ENCODE measurements at regions not wholly inside any gene's neighbourhood (a gene's known extent, or its start where the extent isn't known, plus 50 kb on each side); places are given as distances from the start of the nearest gene placed in this dataset.
"Not testable (repeated sequence)": the region's sequence is repeated elsewhere in the genome, so short reads cannot be mapped to it uniquely, and the experiment has no call there.

- Histone ChIP-seq H3K9me3 (no peaks in the 10 kb centered on the region), H3K4me3 (no peak overlapping the region), H3K27me3 (no peaks in the 10 kb centered on the region), H3K36me3 (no peaks in the 10 kb centered on the region), H3K27ac (no peak overlapping the region), H3K4me1 (no peaks in the 10 kb centered on the region)
- no peak for DNase-seq
- intact Hi-C loops (cut with DNase I) = no loop called here
- TF ChIP-seq POLR2A (IDR thresholded peaks at IDR 0.05) (no peak), POLR2AphosphoS5 (IDR thresholded peaks at IDR 0.05) (no peak), CTCF (IDR thresholded peaks at IDR 0.05) (no peak), EP300 (IDR thresholded peaks at IDR 0.05) (no peak)
- 80 to 82% methylated on average over 4 of the region's 4 CpGs for WGBS, 2 donors
Measured at GRCh38 chr5:120108586-120109248, 355.4 kb upstream of the PRR16 start.

- TF ChIP-seq POLR2A (IDR thresholded peaks at IDR 0.05) (no peak), CTCF (IDR thresholded peaks at IDR 0.05) (no peak), EP300 (IDR thresholded peaks at IDR 0.05) (no peak), POLR2AphosphoS5 (IDR thresholded peaks at IDR 0.05) (no peak)
- H3K4me3 ChIP-seq = no peak overlapping the region
- H3K9me3 ChIP-seq = no peaks in the 10 kb centered on the region
- no peak overlapping the region for H3K27ac ChIP-seq
- no peaks in the 10 kb centered on the region for H3K36me3 ChIP-seq
- no peaks in the 10 kb centered on the region for H3K27me3 ChIP-seq
- H3K4me1 ChIP-seq = no peaks in the 10 kb centered on the region
- DNase-seq = no peak
- intact Hi-C loops (cut with DNase I) = no loop called here
Measured at GRCh38 chr5:120122703-120123102, 341.4 kb upstream of the PRR16 start.

GRCh38 chr5:120124031-120124430 lies 340.1 kb upstream of the PRR16 start:
- intact Hi-C loops (cut with DNase I) = no loop called here
- 9 to 45% methylated on average over 1 of the region's 1 CpG for WGBS, 2 donors

GRCh38 chr5:120124961-120125360 lies 339.1 kb upstream of the PRR16 start:
- Histone ChIP-seq H3K9me3 (no peaks in the 10 kb centered on the region), H3K4me1 (no peaks in the 10 kb centered on the region), H3K4me3 (no peak overlapping the region), H3K27me3 (no peaks in the 10 kb centered on the region), H3K36me3 (no peaks in the 10 kb centered on the region), H3K27ac (no peak overlapping the region)
- no peak for DNase-seq
- WGBS, 2 donors = 68 to 71% methylated on average over 2 of the region's 2 CpGs
- TF ChIP-seq POLR2AphosphoS5 (IDR thresholded peaks at IDR 0.05) (no peak), POLR2A (IDR thresholded peaks at IDR 0.05) (no peak), EP300 (IDR thresholded peaks at IDR 0.05) (no peak), CTCF (IDR thresholded peaks at IDR 0.05) (no peak)
- intact Hi-C loops (cut with DNase I) = no loop called here

More at GRCh38 chr5:120124031-120124430, 340.1 kb upstream of the PRR16 start:
- no peaks in the 10 kb centered on the region for H3K36me3 ChIP-seq
- H3K9me3 ChIP-seq = no peaks in the 10 kb centered on the region
- no peak overlapping the region for H3K27ac ChIP-seq
- no peak for DNase-seq
- H3K4me1 ChIP-seq = no peaks in the 10 kb centered on the region
- TF ChIP-seq POLR2A (IDR thresholded peaks at IDR 0.05) = no peak
- no peak for TF ChIP-seq POLR2AphosphoS5 (IDR thresholded peaks at IDR 0.05)
- no peak for TF ChIP-seq EP300 (IDR thresholded peaks at IDR 0.05)
- no peak for TF ChIP-seq CTCF (IDR thresholded peaks at IDR 0.05)
- H3K4me3 ChIP-seq = no peak overlapping the region
- H3K27me3 ChIP-seq = no peaks in the 10 kb centered on the region

GRCh38 chr5:120132347-120132746 lies 331.8 kb upstream of the PRR16 start:
- H3K4me3 ChIP-seq; H3K9me3 ChIP-seq; H3K4me1 ChIP-seq; intact Hi-C loops (cut with DNase I); H3K27me3 ChIP-seq; H3K27ac ChIP-seq; DNase-seq; H3K36me3 ChIP-seq: not testable (repeated sequence)
- 72 to 84% methylated on average over 7 of the region's 7 CpGs for WGBS, 2 donors

Data from sigmoid colon (tissue), 6 donors.